ENCODE measurements at regions not wholly inside any gene's neighbourhood (a gene's known extent, or its start where the extent isn't known, plus 50 kb on each side); places are given as distances from the start of the nearest gene placed in this dataset.

GRCh38 chr15:23913081-23913480, 226.0 kb upstream of the NDN start (continued):
- TF ChIP-seq, protein P1, sequence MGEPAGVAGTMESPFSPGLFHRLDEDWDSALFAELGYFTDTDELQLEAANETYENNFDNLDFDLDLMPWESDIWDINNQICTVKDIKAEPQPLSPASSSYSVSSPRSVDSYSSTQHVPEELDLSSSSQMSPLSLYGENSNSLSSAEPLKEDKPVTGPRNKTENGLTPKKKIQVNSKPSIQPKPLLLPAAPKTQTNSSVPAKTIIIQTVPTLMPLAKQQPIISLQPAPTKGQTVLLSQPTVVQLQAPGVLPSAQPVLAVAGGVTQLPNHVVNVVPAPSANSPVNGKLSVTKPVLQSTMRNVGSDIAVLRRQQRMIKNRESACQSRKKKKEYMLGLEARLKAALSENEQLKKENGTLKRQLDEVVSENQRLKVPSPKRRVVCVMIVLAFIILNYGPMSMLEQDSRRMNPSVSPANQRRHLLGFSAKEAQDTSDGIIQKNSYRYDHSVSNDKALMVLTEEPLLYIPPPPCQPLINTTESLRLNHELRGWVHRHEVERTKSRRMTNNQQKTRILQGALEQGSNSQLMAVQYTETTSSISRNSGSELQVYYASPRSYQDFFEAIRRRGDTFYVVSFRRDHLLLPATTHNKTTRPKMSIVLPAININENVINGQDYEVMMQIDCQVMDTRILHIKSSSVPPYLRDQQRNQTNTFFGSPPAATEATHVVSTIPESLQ (CRISPR knock-in tag; IDR thresholded peaks at IDR 0.05) = no peak
- TF ChIP-seq, protein P2, sequence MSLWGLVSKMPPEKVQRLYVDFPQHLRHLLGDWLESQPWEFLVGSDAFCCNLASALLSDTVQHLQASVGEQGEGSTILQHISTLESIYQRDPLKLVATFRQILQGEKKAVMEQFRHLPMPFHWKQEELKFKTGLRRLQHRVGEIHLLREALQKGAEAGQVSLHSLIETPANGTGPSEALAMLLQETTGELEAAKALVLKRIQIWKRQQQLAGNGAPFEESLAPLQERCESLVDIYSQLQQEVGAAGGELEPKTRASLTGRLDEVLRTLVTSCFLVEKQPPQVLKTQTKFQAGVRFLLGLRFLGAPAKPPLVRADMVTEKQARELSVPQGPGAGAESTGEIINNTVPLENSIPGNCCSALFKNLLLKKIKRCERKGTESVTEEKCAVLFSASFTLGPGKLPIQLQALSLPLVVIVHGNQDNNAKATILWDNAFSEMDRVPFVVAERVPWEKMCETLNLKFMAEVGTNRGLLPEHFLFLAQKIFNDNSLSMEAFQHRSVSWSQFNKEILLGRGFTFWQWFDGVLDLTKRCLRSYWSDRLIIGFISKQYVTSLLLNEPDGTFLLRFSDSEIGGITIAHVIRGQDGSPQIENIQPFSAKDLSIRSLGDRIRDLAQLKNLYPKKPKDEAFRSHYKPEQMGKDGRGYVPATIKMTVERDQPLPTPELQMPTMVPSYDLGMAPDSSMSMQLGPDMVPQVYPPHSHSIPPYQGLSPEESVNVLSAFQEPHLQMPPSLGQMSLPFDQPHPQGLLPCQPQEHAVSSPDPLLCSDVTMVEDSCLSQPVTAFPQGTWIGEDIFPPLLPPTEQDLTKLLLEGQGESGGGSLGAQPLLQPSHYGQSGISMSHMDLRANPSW (CRISPR knock-in tag; conservative IDR thresholded peaks at IDR 0.05; ENCODE audit: low read depth) = no peak
- no peak for TF ChIP-seq EMX1 (CRISPR knock-in tag; IDR thresholded peaks at IDR 0.05)
- no peak for TF ChIP-seq ZNF232 (CRISPR knock-in tag; IDR thresholded peaks at IDR 0.05)

DNA sequence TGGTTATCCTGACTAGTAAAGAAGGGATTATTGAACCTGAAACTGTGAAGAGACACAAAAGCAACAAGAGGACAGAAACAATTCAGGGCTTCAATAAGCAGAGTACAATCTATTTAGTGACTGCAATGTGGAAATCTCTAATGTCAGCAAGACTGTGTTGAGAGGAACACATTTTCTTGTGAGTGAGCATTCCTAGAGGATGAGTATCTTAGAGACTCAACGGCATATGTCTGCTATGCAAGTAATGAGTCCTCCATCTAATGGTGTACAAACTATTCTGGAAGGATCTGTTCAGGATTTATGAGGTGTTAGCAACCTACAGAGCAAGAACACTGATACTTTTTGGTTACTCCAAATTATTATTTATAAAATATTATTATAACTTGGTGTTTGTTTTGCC, 226.5 kb upstream of the NDN start:
- POLR2A ChIA-PET = no interaction called here
- no peak for TF ChIP-seq USF2 (CRISPR knock-in tag; IDR thresholded peaks at IDR 0.05)
- TF ChIP-seq NFYB (CRISPR knock-in tag; conservative IDR thresholded peaks at IDR 0.05; ENCODE audit: low read depth) = no peak
- TF ChIP-seq, protein P3, sequence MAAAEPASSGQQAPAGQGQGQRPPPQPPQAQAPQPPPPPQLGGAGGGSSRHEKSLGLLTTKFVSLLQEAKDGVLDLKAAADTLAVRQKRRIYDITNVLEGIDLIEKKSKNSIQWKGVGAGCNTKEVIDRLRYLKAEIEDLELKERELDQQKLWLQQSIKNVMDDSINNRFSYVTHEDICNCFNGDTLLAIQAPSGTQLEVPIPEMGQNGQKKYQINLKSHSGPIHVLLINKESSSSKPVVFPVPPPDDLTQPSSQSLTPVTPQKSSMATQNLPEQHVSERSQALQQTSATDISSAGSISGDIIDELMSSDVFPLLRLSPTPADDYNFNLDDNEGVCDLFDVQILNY (CRISPR knock-in tag; IDR thresholded peaks at IDR 0.05) = no peak
- TF ChIP-seq ZNF416 (CRISPR knock-in tag; IDR thresholded peaks at IDR 0.05) = no peak
- TF ChIP-seq, protein P4, sequence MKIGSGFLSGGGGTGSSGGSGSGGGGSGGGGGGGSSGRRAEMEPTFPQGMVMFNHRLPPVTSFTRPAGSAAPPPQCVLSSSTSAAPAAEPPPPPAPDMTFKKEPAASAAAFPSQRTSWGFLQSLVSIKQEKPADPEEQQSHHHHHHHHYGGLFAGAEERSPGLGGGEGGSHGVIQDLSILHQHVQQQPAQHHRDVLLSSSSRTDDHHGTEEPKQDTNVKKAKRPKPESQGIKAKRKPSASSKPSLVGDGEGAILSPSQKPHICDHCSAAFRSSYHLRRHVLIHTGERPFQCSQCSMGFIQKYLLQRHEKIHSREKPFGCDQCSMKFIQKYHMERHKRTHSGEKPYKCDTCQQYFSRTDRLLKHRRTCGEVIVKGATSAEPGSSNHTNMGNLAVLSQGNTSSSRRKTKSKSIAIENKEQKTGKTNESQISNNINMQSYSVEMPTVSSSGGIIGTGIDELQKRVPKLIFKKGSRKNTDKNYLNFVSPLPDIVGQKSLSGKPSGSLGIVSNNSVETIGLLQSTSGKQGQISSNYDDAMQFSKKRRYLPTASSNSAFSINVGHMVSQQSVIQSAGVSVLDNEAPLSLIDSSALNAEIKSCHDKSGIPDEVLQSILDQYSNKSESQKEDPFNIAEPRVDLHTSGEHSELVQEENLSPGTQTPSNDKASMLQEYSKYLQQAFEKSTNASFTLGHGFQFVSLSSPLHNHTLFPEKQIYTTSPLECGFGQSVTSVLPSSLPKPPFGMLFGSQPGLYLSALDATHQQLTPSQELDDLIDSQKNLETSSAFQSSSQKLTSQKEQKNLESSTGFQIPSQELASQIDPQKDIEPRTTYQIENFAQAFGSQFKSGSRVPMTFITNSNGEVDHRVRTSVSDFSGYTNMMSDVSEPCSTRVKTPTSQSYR (CRISPR knock-in tag; IDR thresholded peaks at IDR 0.05) = no peak
- no peak for TF ChIP-seq ATF1 (CRISPR knock-in tag; IDR thresholded peaks at IDR 0.05)
- TF ChIP-seq ZNF317 (CRISPR knock-in tag; IDR thresholded peaks at IDR 0.05; ENCODE audit: borderline replicate concordance, low read depth) = no peak

GRCh38 chr15:23924686-23925085, 237.6 kb upstream of the NDN start:
- POLR2A ChIA-PET = no interaction called here
- ATAC-seq = no peak
- Mint-ChIP-seq H3K27me3 (ENCODE audit: low read depth) (peaks cover 2% of the 10 kb centered on the region), H3K4me3 (no peak overlapping the region), H3K9me3 (peaks cover 36% of the 10 kb centered on the region), H3K27ac (no peak overlapping the region), H3K4me1 (no peaks in the 10 kb centered on the region), H3K36me3 (peaks cover 17% of the 10 kb centered on the region)
- CTCF ChIA-PET = no interaction called here
- no peak for DNase-seq (ENCODE audit: low spot score)
- TF ChIP-seq, protein P5, sequence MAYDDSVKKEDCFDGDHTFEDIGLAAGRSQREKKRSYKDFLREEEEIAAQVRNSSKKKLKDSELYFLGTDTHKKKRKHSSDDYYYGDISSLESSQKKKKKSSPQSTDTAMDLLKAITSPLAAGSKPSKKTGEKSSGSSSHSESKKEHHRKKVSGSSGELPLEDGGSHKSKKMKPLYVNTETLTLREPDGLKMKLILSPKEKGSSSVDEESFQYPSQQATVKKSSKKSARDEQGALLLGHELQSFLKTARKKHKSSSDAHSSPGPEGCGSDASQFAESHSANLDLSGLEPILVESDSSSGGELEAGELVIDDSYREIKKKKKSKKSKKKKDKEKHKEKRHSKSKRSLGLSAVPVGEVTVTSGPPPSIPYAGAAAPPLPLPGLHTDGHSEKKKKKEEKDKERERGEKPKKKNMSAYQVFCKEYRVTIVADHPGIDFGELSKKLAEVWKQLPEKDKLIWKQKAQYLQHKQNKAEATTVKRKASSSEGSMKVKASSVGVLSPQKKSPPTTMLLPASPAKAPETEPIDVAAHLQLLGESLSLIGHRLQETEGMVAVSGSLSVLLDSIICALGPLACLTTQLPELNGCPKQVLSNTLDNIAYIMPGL (CRISPR knock-in tag; IDR thresholded peaks at IDR 0.05) = no peak
- no peak for TF ChIP-seq ATF3 (CRISPR knock-in tag; conservative IDR thresholded peaks at IDR 0.05)
- no peak for TF ChIP-seq ARID4B (CRISPR knock-in tag; IDR thresholded peaks at IDR 0.05; ENCODE audit: borderline replicate concordance)
- TF ChIP-seq ZNF671 (CRISPR knock-in tag; IDR thresholded peaks at IDR 0.05) = no peak
- TF ChIP-seq JUN (CRISPR knock-in tag; IDR thresholded peaks at IDR 0.05) = no peak

More for the DNA sequence above, 226.5 kb upstream of the NDN start:
- CTCF ChIA-PET = no interaction called here
- H3K4me1 Mint-ChIP-seq = peaks cover 12% of the 10 kb centered on the region
- H3K27ac Mint-ChIP-seq = no peak overlapping the region
- H3K36me3 Mint-ChIP-seq = peaks cover 25% of the 10 kb centered on the region
- peaks cover 40% of the 10 kb centered on the region for H3K9me3 Mint-ChIP-seq
- no peak for ATAC-seq
- no peak for DNase-seq (ENCODE audit: low spot score)
- peaks cover 4% of the 10 kb centered on the region; the same call in 1 of the 2 replicates for H3K27me3 Mint-ChIP-seq (ENCODE audit: low read depth)
- H3K4me3 Mint-ChIP-seq = no peak overlapping the region
